IMR-90 (cell line): ENCODE measurements at regions not wholly inside any gene's neighbourhood (a gene's known extent, or its start where the extent isn't known, plus 50 kb on each side); places are given as distances from the start of the nearest gene placed in this dataset.

Experiments
- ATAC-seq: fragments of 200-7000 bp; cut with Tn5 transposase; 2 replicates; pipeline ENCODE4 v1.9.1; 2020; ENCODE audit warnings: low read depth, mild to moderate bottlenecking, moderate library complexity
- BruUV-seq: library from RNA; stranded (reverse); fragments of 400-500 nt; replicated peaks from 2 replicates; lab custom pipeline; 2021; lab: Mats Ljungman, UMichigan
- CTCF ChIA-PET: fragments of 300-600 bp; formaldehyde crosslinking; extraction: SDS; loops from one replicate; lab custom pipeline; 2021; ENCODE audit warnings: antibody characterized with exemption; lab: Yijun Ruan, JAX
- POLR2A ChIA-PET: fragments of 300-600 bp; sonication (Branson Sonifier 250); formaldehyde crosslinking; loops from one replicate; lab custom pipeline; 2022; ENCODE audit warnings: antibody characterized with exemption; ENCODE audit not compliant: unreplicated experiment; lab: Charles Lee
- DNase-seq: peaks from one replicate; pipeline ENCODE4 v3.0.0; 2013
- H2AFZ ChIP-seq: replicated peaks from 2 replicates; pipeline ENCODE3; 2013; ENCODE audit warnings: low read length, mild to moderate bottlenecking; ENCODE audit not compliant: poor library complexity
- H2AK5ac ChIP-seq: 2 replicates; pipeline ENCODE4 v1.6.1; 2013; ENCODE audit warnings: low read depth, low read length, inconsistent platforms
- H2AK9ac ChIP-seq: replicated peaks from 2 replicates; pipeline ENCODE3; 2013; ENCODE audit warnings: mild to moderate bottlenecking, low read depth, low read length, moderate library complexity; ENCODE audit not compliant: poor library complexity
- H2BK120ac ChIP-seq: 2 replicates; pipeline ENCODE4 v1.6.1; 2013; ENCODE audit warnings: low read depth, low read length, inconsistent platforms
- H2BK15ac ChIP-seq: 3 replicates; pipeline ENCODE4 v1.6.1; 2013; ENCODE audit warnings: low read depth, low read length, inconsistent platforms
- H2BK20ac ChIP-seq: 2 replicates; pipeline ENCODE4 v1.6.1; 2013; ENCODE audit warnings: low read depth, mild to moderate bottlenecking, inconsistent platforms, low read length, moderate library complexity
- H2BK5ac ChIP-seq: 2 replicates; pipeline ENCODE4 v1.6.1; 2013; ENCODE audit warnings: mild to moderate bottlenecking, low read depth, low read length, inconsistent platforms; ENCODE audit not compliant: poor library complexity, severe bottlenecking
- H3K14ac ChIP-seq: replicated peaks from 2 replicates; pipeline ENCODE4 v1.6.1; 2013; ENCODE audit warnings: low read depth, low read length, inconsistent platforms
- H3K18ac ChIP-seq: 2 replicates; pipeline ENCODE4 v1.6.1; 2013; ENCODE audit warnings: low read depth, low read length, control low read depth
- H3K23ac ChIP-seq: 2 replicates; pipeline ENCODE4 v1.6.1; 2013; ENCODE audit warnings: low read depth, low read length, inconsistent platforms
- H3K27ac ChIP-seq: 2 replicates; pipeline ENCODE4 v1.5.1; 2013; ENCODE audit warnings: mild to moderate bottlenecking, control low read depth, low read length; ENCODE audit not compliant: insufficient read depth
- H3K27me3 ChIP-seq: 2 replicates; pipeline ENCODE4 v1.6.1; 2013; ENCODE audit warnings: low read length; ENCODE audit not compliant: control insufficient read depth, insufficient read depth
- H3K36me3 ChIP-seq: 2 replicates; pipeline ENCODE4 v1.6.1; 2013; ENCODE audit warnings: low read length, mixed read lengths; ENCODE audit not compliant: control insufficient read depth, insufficient read depth
- H3K4ac ChIP-seq: 2 replicates; pipeline ENCODE4 v1.6.1; 2013; ENCODE audit warnings: low read depth, low read length, inconsistent platforms
- H3K4me1 ChIP-seq: 2 replicates; pipeline ENCODE4 v1.6.1; 2013; ENCODE audit warnings: low read length, mixed read lengths; ENCODE audit not compliant: control insufficient read depth, insufficient read depth
- H3K4me2 ChIP-seq: 2 replicates; pipeline ENCODE4 v1.6.1; 2013; ENCODE audit warnings: low read depth, mild to moderate bottlenecking, control low read depth, low read length, moderate library complexity
- H3K4me3 ChIP-seq: 2 replicates; pipeline ENCODE4 v1.5.1; 2013; ENCODE audit warnings: low read depth, mild to moderate bottlenecking, control low read depth, low read length, moderate library complexity; ENCODE audit not compliant: insufficient read depth
- H3K56ac ChIP-seq: 2 replicates; pipeline ENCODE4 v1.6.1; 2013; ENCODE audit warnings: low read length, inconsistent platforms; ENCODE audit not compliant: insufficient read depth; ENCODE audit errors: extremely low read depth
- H3K79me1 ChIP-seq, 2 experiments: 2 replicates each; pipeline ENCODE4 v1.6.1; 2013; ENCODE audit warnings: low read length in 2 of 2, inconsistent platforms in 1 of 2, low read depth in 1 of 2
- H3K9ac ChIP-seq: 2 replicates; pipeline ENCODE4 v1.6.1; 2013; ENCODE audit warnings: low read depth, low read length, control low read depth
- H3K9me1 ChIP-seq: 2 replicates; pipeline ENCODE4 v1.6.1; 2013; ENCODE audit warnings: low read length, inconsistent platforms; ENCODE audit not compliant: insufficient read depth
- H3K9me3 ChIP-seq: 2 replicates; pipeline ENCODE4 v1.6.1; 2013; ENCODE audit warnings: low read length; ENCODE audit not compliant: control insufficient read depth, insufficient read depth
- H4K20me1 ChIP-seq: 2 replicates; pipeline ENCODE4 v1.6.1; 2013; ENCODE audit warnings: low read length, inconsistent platforms; ENCODE audit not compliant: insufficient read depth
- H4K5ac ChIP-seq: 2 replicates; pipeline ENCODE4 v1.6.1; 2013; ENCODE audit warnings: mild to moderate bottlenecking, low read depth, low read length, control low read depth
- H4K8ac ChIP-seq, 2 experiments: 2 replicates each; pipeline ENCODE4 v1.6.1; 2013; ENCODE audit warnings: low read depth in 2 of 2, low read length in 2 of 2, control low read depth in 1 of 2, inconsistent platforms in 1 of 2
- H4K91ac ChIP-seq: 2 replicates; pipeline ENCODE4 v1.6.1; 2013; ENCODE audit warnings: low read depth, low read length, inconsistent platforms; ENCODE audit not compliant: insufficient read depth
- MAZ ChIP-seq: IDR thresholded peaks from 2 replicates; pipeline ENCODE4 v1.6.1; 2012; ENCODE audit warnings: low read depth, mild to moderate bottlenecking, low read length, improper control_type of control experiment, moderate library complexity, borderline replicate concordance
- dilution Hi-C: fragments of 300-500 bp; cut with HindIII; formaldehyde crosslinking; loops from one replicate; pipeline ENCODE4 v1.14.3; 2018; ENCODE audit warnings: low sequenced_read_pairs; ENCODE audit not compliant: unreplicated experiment
- in situ Hi-C: fragments of 300-500 bp; cut with MboI; formaldehyde crosslinking; loops from 3 replicates; pipeline ENCODE4 v1.14.3; 2019; ENCODE audit warnings: low sequenced_read_pairs, inconsistent platforms, mixed read lengths
- intact Hi-C: fragments of 100-400 bp; cut with micrococcal nuclease; formaldehyde crosslinking; loops from 2 replicates; pipeline ENCODE4 v1.10.0; 2022

DNA sequence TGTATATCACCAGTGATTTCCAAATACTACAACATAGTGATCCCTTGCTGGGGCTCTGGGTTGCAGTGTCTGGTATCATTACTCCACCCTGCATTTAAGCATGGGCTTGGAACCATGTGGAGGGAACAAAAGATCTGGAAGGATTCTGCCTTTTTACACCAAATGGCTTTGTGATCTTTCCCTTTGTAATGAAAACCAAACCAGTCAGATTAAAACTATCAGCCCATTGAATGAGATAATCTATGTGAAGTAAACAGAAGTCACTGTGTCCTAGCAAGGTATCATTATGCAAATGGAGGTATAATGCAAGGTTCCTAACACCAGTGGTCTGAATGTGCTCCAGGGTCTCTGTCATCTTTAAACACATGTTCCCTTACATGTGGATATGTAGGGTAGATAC lies 474.7 kb upstream of the TNP1 start:
- in situ Hi-C loops, result no loop called here
- DNase-seq, result no peak
- H4K5ac ChIP-seq, result peak overlapping the region; percentile 93
- ChIA-PET POLR2A (no interaction called here), CTCF (interaction anchor here (1.0 kb wide), 1 partner anchor 196 kb away, joined by 5 read pairs; no protein-coding TSS in a partner anchor)
- H3K4me2 ChIP-seq, result no peak overlapping the region
- no peak overlapping the region for H2AFZ ChIP-seq
- no peak for ATAC-seq
- no peaks in the 10 kb centered on the region for H3K9me3 ChIP-seq
- H3K9me1 ChIP-seq, result peaks cover 24% of the 10 kb centered on the region
- H3K4ac ChIP-seq, result peak overlapping the region; percentile 95
- H3K56ac ChIP-seq, result peak overlapping the region; percentile 61; the same call in 1 of the 2 replicates
- no peaks in the 10 kb centered on the region for H3K36me3 ChIP-seq
- H3K79me1 ChIP-seq, result peaks cover 4 to 35% of the 10 kb centered on the region in 2 experiments; a peak in 3 of 4 replicates
- intact Hi-C loops, result no loop called here
- peak overlapping the region; percentile 46; the same call in 1 of the 2 replicates for H3K27ac ChIP-seq
- peak overlapping the region; percentile 89 for H2BK20ac ChIP-seq
- H3K9ac ChIP-seq, result no peak overlapping the region
- H2BK15ac ChIP-seq, result peak overlapping the region; percentile 94
- peak overlapping the region; percentile 98 for H2BK5ac ChIP-seq
- H2AK9ac ChIP-seq, result peak overlapping the region; percentile 17
- H2AK5ac ChIP-seq, result peak overlapping the region; percentile 70; the same call in 1 of the 2 replicates
- H3K18ac ChIP-seq, result peak overlapping the region; percentile 92
- H3K23ac ChIP-seq, result peak overlapping the region; percentile 70; the same call in 1 of the 2 replicates
- no TSS peak for BruUV-seq
- H3K27me3 ChIP-seq, result no peaks in the 10 kb centered on the region
- peak overlapping the region; percentile 85 to 92 for H4K8ac ChIP-seq
- H3K14ac ChIP-seq, result peak overlapping the region; percentile 90
- peak overlapping the region; percentile 92 for H2BK120ac ChIP-seq
- dilution Hi-C loops, result no loop called here
- peaks cover 23% of the 10 kb centered on the region for H3K4me1 ChIP-seq
- no peaks in the 10 kb centered on the region for H4K20me1 ChIP-seq
- H3K4me3 ChIP-seq, result no peak overlapping the region
- peak overlapping the region; percentile 93 for H4K91ac ChIP-seq
- TF ChIP-seq MAZ, result no peak
